ENCODE measurements at regions not wholly inside any gene's neighbourhood (a gene's known extent, or its start where the extent isn't known, plus 50 kb on each side); places are given as distances from the start of the nearest gene placed in this dataset.
"Not testable (repeated sequence)": the region's sequence is repeated elsewhere in the genome, so short reads cannot be mapped to it uniquely, and the experiment has no call there.

DNA sequence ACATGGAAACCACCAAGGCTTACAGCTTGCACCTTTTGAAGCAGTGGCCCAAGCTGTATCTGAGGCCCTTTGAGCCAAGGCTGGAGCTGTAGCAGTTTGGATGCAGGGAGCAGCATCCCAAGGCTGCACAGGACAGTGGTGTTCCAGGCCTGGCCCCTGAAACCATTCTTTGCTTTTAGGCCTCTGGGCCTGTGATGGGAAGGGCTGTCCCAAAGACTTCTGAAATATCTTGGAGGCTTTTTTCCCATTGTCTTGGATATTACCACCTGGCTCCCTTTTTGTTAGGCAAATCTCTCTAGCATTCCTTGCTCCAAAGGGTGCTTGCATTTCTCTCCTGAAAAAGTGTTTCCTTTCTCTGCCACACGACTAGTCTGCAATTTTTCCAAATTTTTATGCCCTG is 302.8 kb upstream of the MDFIC2 start:
- H3K4me2 ChIP-seq (ENCODE audit: low read depth, low read length, poor library complexity, severe bottlenecking), result no peak overlapping the region
- no peak overlapping the region for H3K27ac ChIP-seq (ENCODE audit: low read depth, low read length)
- H3K9ac ChIP-seq (ENCODE audit: low read length), result no peak overlapping the region

DNA sequence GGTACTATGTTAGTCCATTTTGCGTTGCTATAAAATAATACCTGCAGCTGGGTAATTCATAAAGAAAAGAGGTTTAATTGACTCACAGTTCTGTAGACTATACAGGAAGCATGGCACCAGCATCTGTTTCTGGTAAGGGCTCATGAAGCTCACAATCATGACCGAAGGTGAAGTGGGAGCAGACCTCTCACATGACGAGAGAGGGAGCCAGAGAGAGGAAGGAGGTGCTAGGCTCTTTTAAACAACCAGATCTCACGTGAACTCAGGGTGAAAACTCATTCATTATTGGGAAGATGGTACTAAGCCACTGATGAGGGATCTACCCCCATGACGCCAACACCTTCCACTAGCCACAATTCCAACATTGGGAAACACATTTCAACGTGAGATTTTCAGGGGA is 301.7 kb upstream of the MDFIC2 start:
- TF ChIP-seq EZH2phosphoT487 (conservative IDR thresholded peaks at IDR 0.05; ENCODE audit: low read length), result no peak
- TF ChIP-seq, protein P1, sequence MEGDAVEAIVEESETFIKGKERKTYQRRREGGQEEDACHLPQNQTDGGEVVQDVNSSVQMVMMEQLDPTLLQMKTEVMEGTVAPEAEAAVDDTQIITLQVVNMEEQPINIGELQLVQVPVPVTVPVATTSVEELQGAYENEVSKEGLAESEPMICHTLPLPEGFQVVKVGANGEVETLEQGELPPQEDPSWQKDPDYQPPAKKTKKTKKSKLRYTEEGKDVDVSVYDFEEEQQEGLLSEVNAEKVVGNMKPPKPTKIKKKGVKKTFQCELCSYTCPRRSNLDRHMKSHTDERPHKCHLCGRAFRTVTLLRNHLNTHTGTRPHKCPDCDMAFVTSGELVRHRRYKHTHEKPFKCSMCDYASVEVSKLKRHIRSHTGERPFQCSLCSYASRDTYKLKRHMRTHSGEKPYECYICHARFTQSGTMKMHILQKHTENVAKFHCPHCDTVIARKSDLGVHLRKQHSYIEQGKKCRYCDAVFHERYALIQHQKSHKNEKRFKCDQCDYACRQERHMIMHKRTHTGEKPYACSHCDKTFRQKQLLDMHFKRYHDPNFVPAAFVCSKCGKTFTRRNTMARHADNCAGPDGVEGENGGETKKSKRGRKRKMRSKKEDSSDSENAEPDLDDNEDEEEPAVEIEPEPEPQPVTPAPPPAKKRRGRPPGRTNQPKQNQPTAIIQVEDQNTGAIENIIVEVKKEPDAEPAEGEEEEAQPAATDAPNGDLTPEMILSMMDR (IDR thresholded peaks at IDR 0.05; ENCODE audit: insufficient read depth, low read length, poor library complexity, severe bottlenecking), result no peak
- no peaks in the 10 kb centered on the region for H3K79me2 ChIP-seq (ENCODE audit: insufficient read depth, low read length)
- H3K4me3 ChIP-seq (ENCODE audit: insufficient read depth, low read length, poor library complexity, severe bottlenecking), result no peak overlapping the region

More for the DNA sequence above, 302.8 kb upstream of the MDFIC2 start:
- TF ChIP-seq, protein P1 (IDR thresholded peaks at IDR 0.05; ENCODE audit: insufficient read depth, low read length, poor library complexity, severe bottlenecking), result no peak
- no peak for TF ChIP-seq EZH2phosphoT487 (conservative IDR thresholded peaks at IDR 0.05; ENCODE audit: low read length)
- Histone ChIP-seq H3K27me3 (ENCODE audit: low read length) (no peaks in the 10 kb centered on the region), H3K4me3 (ENCODE audit: insufficient read depth, low read length, poor library complexity, severe bottlenecking) (no peak overlapping the region), H3K9me2 (replicated peaks; ENCODE audit: insufficient read depth, low read length) (no peaks in the 10 kb centered on the region), H3K79me2 (ENCODE audit: insufficient read depth, low read length) (no peaks in the 10 kb centered on the region), H3K9me3 (ENCODE audit: insufficient read depth, low read length) (0 out of 2 replicates have a peak, but pooled peaks cover 5% of the 10 kb centered on the region), H2AFZ (ENCODE audit: low read depth, low read length, severe bottlenecking) (no peak overlapping the region), H3F3A (ENCODE audit: insufficient read depth) (no peaks in the 10 kb centered on the region), H3K36me3 (ENCODE audit: low read length) (no peaks in the 10 kb centered on the region), H4K20me1 (ENCODE audit: low read depth, low read length) (no peaks in the 10 kb centered on the region)

DNA sequence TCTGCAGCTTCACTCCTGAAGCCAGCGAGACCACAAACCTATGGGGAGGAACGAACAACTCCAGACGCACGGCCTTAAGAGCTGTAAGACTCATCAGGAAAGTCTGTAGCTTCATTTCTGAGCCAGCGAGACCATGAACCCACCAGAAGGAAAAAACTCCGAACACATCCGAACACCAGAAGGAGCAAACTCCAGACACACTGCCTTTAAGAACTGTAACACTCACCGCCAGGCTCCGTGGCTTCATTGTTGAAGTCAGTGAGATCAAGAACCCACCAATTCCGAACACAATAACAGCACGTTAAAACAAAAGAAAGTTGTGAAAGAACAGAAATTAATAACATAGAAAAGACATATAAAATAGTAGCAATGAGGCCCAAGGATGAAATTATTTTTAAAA is 300.5 kb upstream of the MDFIC2 start:
- no peaks in the 10 kb centered on the region for H4K20me1 ChIP-seq (ENCODE audit: low read depth, low read length)
- H2AFZ ChIP-seq (ENCODE audit: low read depth, low read length, severe bottlenecking), result no peak overlapping the region
- H3K9me2 ChIP-seq (replicated peaks; ENCODE audit: insufficient read depth, low read length), result no peaks in the 10 kb centered on the region
- H3K36me3 ChIP-seq (ENCODE audit: low read length), result no peaks in the 10 kb centered on the region
- 0 out of 2 replicates have a peak, but pooled peaks cover 5% of the 10 kb centered on the region for H3K9me3 ChIP-seq (ENCODE audit: insufficient read depth, low read length)
- no peak for TF ChIP-seq EZH2phosphoT487 (conservative IDR thresholded peaks at IDR 0.05; ENCODE audit: low read length)
- TF ChIP-seq, protein P1 (IDR thresholded peaks at IDR 0.05; ENCODE audit: insufficient read depth, low read length, poor library complexity, severe bottlenecking), result no peak
- H3K27me3 ChIP-seq (ENCODE audit: low read length), result no peaks in the 10 kb centered on the region
- H3K9ac ChIP-seq (ENCODE audit: low read length), result no peak overlapping the region
- no peaks in the 10 kb centered on the region for H3F3A ChIP-seq (ENCODE audit: insufficient read depth)
- H3K27ac ChIP-seq (ENCODE audit: low read depth, low read length), result no peak overlapping the region
- no peak overlapping the region for H3K4me3 ChIP-seq (ENCODE audit: insufficient read depth, low read length, poor library complexity, severe bottlenecking)
- H3K4me2 ChIP-seq (ENCODE audit: low read depth, low read length, poor library complexity, severe bottlenecking), result no peak overlapping the region
- H3K79me2 ChIP-seq (ENCODE audit: insufficient read depth, low read length), result no peaks in the 10 kb centered on the region

More for the DNA sequence above, 301.7 kb upstream of the MDFIC2 start:
- no peaks in the 10 kb centered on the region for H3F3A ChIP-seq (ENCODE audit: insufficient read depth)
- H3K9me2 ChIP-seq (replicated peaks; ENCODE audit: insufficient read depth, low read length), result no peaks in the 10 kb centered on the region
- H3K9me3 ChIP-seq (ENCODE audit: insufficient read depth, low read length), result 0 out of 2 replicates have a peak, but pooled peaks cover 5% of the 10 kb centered on the region
- H3K27me3 ChIP-seq (ENCODE audit: low read length), result no peaks in the 10 kb centered on the region
- no peaks in the 10 kb centered on the region for H4K20me1 ChIP-seq (ENCODE audit: low read depth, low read length)
- H2AFZ ChIP-seq (ENCODE audit: low read depth, low read length, severe bottlenecking), result no peak overlapping the region
- H3K9ac ChIP-seq (ENCODE audit: low read length), result no peak overlapping the region
- no peaks in the 10 kb centered on the region for H3K36me3 ChIP-seq (ENCODE audit: low read length)
- no peak overlapping the region for H3K27ac ChIP-seq (ENCODE audit: low read depth, low read length)
- no peak overlapping the region for H3K4me2 ChIP-seq (ENCODE audit: low read depth, low read length, poor library complexity, severe bottlenecking)

DNA sequence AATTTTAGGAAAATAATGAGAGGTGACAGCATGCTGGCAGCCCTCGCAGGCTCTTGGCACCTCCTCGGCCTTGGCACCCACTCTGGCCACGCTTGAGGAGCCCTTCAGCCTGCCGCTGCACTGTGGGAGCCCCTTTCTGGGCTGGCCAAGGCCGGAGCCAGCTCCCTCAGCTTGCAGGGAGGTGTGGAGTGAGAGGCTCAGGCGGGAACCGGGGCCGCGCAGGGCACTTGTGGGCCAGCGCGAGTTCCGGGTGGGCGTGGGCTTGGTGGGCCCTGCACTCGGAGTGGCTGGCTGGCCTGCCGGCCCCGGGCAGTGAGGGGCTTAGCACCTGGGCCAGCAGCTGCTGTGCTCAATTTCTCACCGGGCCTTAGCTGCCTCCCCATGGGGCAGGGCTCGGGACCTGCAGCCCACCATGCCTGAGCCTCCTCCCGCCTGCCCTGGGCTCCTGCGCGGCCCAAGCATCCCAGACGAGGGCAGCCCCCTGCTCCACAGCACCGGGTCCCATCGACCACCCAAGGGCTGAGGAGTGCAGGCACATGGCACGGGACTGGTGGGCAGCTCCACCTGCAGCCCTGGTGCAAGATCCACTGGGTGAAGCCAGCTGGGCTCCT is 299.3 kb upstream of the MDFIC2 start:
- not testable (repeated sequence) for H3K27ac ChIP-seq (ENCODE audit: low read depth, low read length); H3K9me3 ChIP-seq (ENCODE audit: insufficient read depth, low read length); H3F3A ChIP-seq (ENCODE audit: insufficient read depth); H3K27me3 ChIP-seq (ENCODE audit: low read length); H3K4me2 ChIP-seq (ENCODE audit: low read depth, low read length, poor library complexity, severe bottlenecking); H3K9me2 ChIP-seq (replicated peaks; ENCODE audit: insufficient read depth, low read length); H3K36me3 ChIP-seq (ENCODE audit: low read length); H2AFZ ChIP-seq (ENCODE audit: low read depth, low read length, severe bottlenecking); H3K79me2 ChIP-seq (ENCODE audit: insufficient read depth, low read length); H3K9ac ChIP-seq (ENCODE audit: low read length); H4K20me1 ChIP-seq (ENCODE audit: low read depth, low read length); H3K4me3 ChIP-seq (ENCODE audit: insufficient read depth, low read length, poor library complexity, severe bottlenecking)

All from SU-DHL-6 (cell line).